Rectal smooth muscle tissue (tissue), 1 donor: ENCODE measurements at regions not wholly inside any gene's neighbourhood (a gene's known extent, or its start where the extent isn't known, plus 50 kb on each side); places are given as distances from the start of the nearest gene placed in this dataset.

Experiments
- H3K27ac ChIP-seq: one replicate; pipeline ENCODE4 v1.7.0; 2013; ENCODE audit warnings: low read depth, low read length, inconsistent platforms
- H3K27me3 ChIP-seq: one replicate; pipeline ENCODE4 v1.7.0; 2013; ENCODE audit warnings: low read length; ENCODE audit not compliant: control insufficient read depth, insufficient read depth
- H3K36me3 ChIP-seq: one replicate; pipeline ENCODE4 v1.7.0; 2013; ENCODE audit warnings: low read length; ENCODE audit not compliant: control insufficient read depth, insufficient read depth
- H3K4me1 ChIP-seq: one replicate; pipeline ENCODE4 v1.7.0; 2013; ENCODE audit warnings: low read length; ENCODE audit not compliant: control insufficient read depth, insufficient read depth
- H3K4me3 ChIP-seq: one replicate; pipeline ENCODE4 v1.7.0; 2013; ENCODE audit warnings: low read length
- H3K9ac ChIP-seq: one replicate; pipeline ENCODE4 v1.7.0; 2013; ENCODE audit warnings: low read length

GRCh38 chr10:44832595-44833390, 78.3 kb upstream of the TMEM72 start:
- H3K4me1 ChIP-seq, result no peaks in the 10 kb centered on the region
- no peak overlapping the region for H3K4me3 ChIP-seq
- H3K27ac ChIP-seq, result no peak overlapping the region
- no peaks in the 10 kb centered on the region for H3K27me3 ChIP-seq
- no peak overlapping the region for H3K9ac ChIP-seq
- no peaks in the 10 kb centered on the region for H3K36me3 ChIP-seq

- H3K36me3 ChIP-seq, result no peaks in the 10 kb centered on the region
- H3K9ac ChIP-seq, result no peak overlapping the region
These were observed 77.0 kb upstream of the TMEM72 start for GRCh38 chr10:44834131-44834530.

GRCh38 chr10:44835300-44835699, 75.8 kb upstream of the TMEM72 start:
- Histone ChIP-seq H3K36me3 (no peaks in the 10 kb centered on the region), H3K4me1 (no peaks in the 10 kb centered on the region), H3K27me3 (no peaks in the 10 kb centered on the region), H3K4me3 (no peak overlapping the region), H3K9ac (no peak overlapping the region), H3K27ac (no peak overlapping the region)

More at GRCh38 chr10:44834131-44834530, 77.0 kb upstream of the TMEM72 start:
- Histone ChIP-seq H3K4me3 (no peak overlapping the region), H3K27ac (no peak overlapping the region), H3K27me3 (no peaks in the 10 kb centered on the region), H3K4me1 (no peaks in the 10 kb centered on the region)

- H3K4me1 ChIP-seq, result no peaks in the 10 kb centered on the region
- H3K9ac ChIP-seq, result no peak overlapping the region
- no peak overlapping the region for H3K4me3 ChIP-seq
- no peak overlapping the region for H3K27ac ChIP-seq
- no peaks in the 10 kb centered on the region for H3K36me3 ChIP-seq
- no peaks in the 10 kb centered on the region for H3K27me3 ChIP-seq
These were observed 67.7 kb upstream of the TMEM72 start for GRCh38 chr10:44843484-44843883.

GRCh38 chr10:44845361-44846175, 65.6 kb upstream of the TMEM72 start:
- no peaks in the 10 kb centered on the region for H3K27me3 ChIP-seq
- no peak overlapping the region for H3K4me3 ChIP-seq
- no peaks in the 10 kb centered on the region for H3K36me3 ChIP-seq
- no peak overlapping the region for H3K9ac ChIP-seq
- no peaks in the 10 kb centered on the region for H3K4me1 ChIP-seq
- H3K27ac ChIP-seq, result no peak overlapping the region

- no peaks in the 10 kb centered on the region for H3K27me3 ChIP-seq
- H3K4me1 ChIP-seq, result no peaks in the 10 kb centered on the region
- H3K9ac ChIP-seq, result no peak overlapping the region
These were observed 64.0 kb upstream of the TMEM72 start for GRCh38 chr10:44847110-44847509.

GRCh38 chr10:44848211-44848610, 62.9 kb upstream of the TMEM72 start:
- no peak overlapping the region for H3K9ac ChIP-seq
- H3K4me1 ChIP-seq, result no peaks in the 10 kb centered on the region

More at GRCh38 chr10:44847110-44847509, 64.0 kb upstream of the TMEM72 start:
- Histone ChIP-seq H3K27ac (no peak overlapping the region), H3K36me3 (no peaks in the 10 kb centered on the region), H3K4me3 (no peak overlapping the region)

GRCh38 chr10:44849936-44850335, 61.2 kb upstream of the TMEM72 start:
- Histone ChIP-seq H3K27ac (no peak overlapping the region), H3K9ac (no peak overlapping the region), H3K36me3 (no peaks in the 10 kb centered on the region), H3K4me1 (no peaks in the 10 kb centered on the region), H3K4me3 (no peak overlapping the region), H3K27me3 (no peaks in the 10 kb centered on the region)

More at GRCh38 chr10:44848211-44848610, 62.9 kb upstream of the TMEM72 start:
- H3K4me3 ChIP-seq, result no peak overlapping the region
- H3K27me3 ChIP-seq, result no peaks in the 10 kb centered on the region
- no peaks in the 10 kb centered on the region for H3K36me3 ChIP-seq
- no peak overlapping the region for H3K27ac ChIP-seq

GRCh38 chr10:44850356-44850934, 60.7 kb upstream of the TMEM72 start:
- Histone ChIP-seq H3K4me1 (no peaks in the 10 kb centered on the region), H3K27ac (no peak overlapping the region), H3K27me3 (no peaks in the 10 kb centered on the region), H3K36me3 (no peaks in the 10 kb centered on the region), H3K4me3 (no peak overlapping the region), H3K9ac (no peak overlapping the region)

- no peak overlapping the region for H3K27ac ChIP-seq
- no peaks in the 10 kb centered on the region for H3K27me3 ChIP-seq
- H3K9ac ChIP-seq, result no peak overlapping the region
- no peaks in the 10 kb centered on the region for H3K36me3 ChIP-seq
- H3K4me3 ChIP-seq, result no peak overlapping the region
- no peaks in the 10 kb centered on the region for H3K4me1 ChIP-seq
These were observed 59.7 kb upstream of the TMEM72 start for GRCh38 chr10:44851413-44851812.

GRCh38 chr10:44851881-44852280, 59.3 kb upstream of the TMEM72 start:
- no peak overlapping the region for H3K27ac ChIP-seq
- no peaks in the 10 kb centered on the region for H3K4me1 ChIP-seq
- no peak overlapping the region for H3K9ac ChIP-seq
- no peaks in the 10 kb centered on the region for H3K36me3 ChIP-seq
- H3K4me3 ChIP-seq, result no peak overlapping the region
- no peaks in the 10 kb centered on the region for H3K27me3 ChIP-seq

- Histone ChIP-seq H3K27me3 (no peaks in the 10 kb centered on the region), H3K36me3 (no peaks in the 10 kb centered on the region), H3K4me1 (no peaks in the 10 kb centered on the region), H3K9ac (no peak overlapping the region), H3K27ac (no peak overlapping the region), H3K4me3 (no peak overlapping the region)
These were observed 57.9 kb upstream of the TMEM72 start for GRCh38 chr10:44853148-44853734.
